Peyer's patch (tissue), 4 donors: ENCODE measurements at regions not wholly inside any gene's neighbourhood (a gene's known extent, or its start where the extent isn't known, plus 50 kb on each side); places are given as distances from the start of the nearest gene placed in this dataset.

Source experiments
- DNase-seq, 3 donors: peaks; one replicate each; pipeline ENCODE4 v3.0.0-alpha.2; 2017 to 2019
- H3K27ac ChIP-seq, 4 donors: fragments of 200-600 bp; sonication (generic); one replicate each; pipeline ENCODE4 v1.5.1; 2016 to 2019
- H3K27me3 ChIP-seq, 2 donors: fragments of 200-600 bp; sonication (generic); one replicate each; pipeline ENCODE4 v1.5.1; 2019
- H3K36me3 ChIP-seq, 3 donors: fragments of 200-600 bp; sonication (generic); one replicate each; pipeline ENCODE4 v1.5.1; 2016 to 2019
- H3K4me1 ChIP-seq, 4 donors: fragments of 200-600 bp; sonication (generic); one replicate each; pipeline ENCODE4 v1.5.1; 2016 to 2019
- H3K4me3 ChIP-seq, 4 donors: fragments of 200-600 bp; sonication (generic); 1 replicate in 3 of 4; 2 replicates in 1 of 4; pipeline ENCODE4 v1.5.1; 2016 to 2019; ENCODE audit warnings: mild to moderate bottlenecking in 1 of 4
- H3K9me3 ChIP-seq, 4 donors: fragments of 200-600 bp; sonication (generic); one replicate each; pipeline ENCODE4 v1.5.1; 2016 to 2019; ENCODE audit warnings: mild to moderate bottlenecking in 1 of 4
- CTCF ChIP-seq, 6 experiments: fragments of 450-650 bp in 4 of 6; fragments of 200-600 bp in 2 of 6; sonication (generic) in 1 of 6; IDR thresholded peaks; one replicate each; pipeline ENCODE4 v1.5.1; 2017 to 2019; ENCODE audit warnings: antibody characterized with exemption in 6 of 6, mild to moderate bottlenecking in 3 of 6, moderate library complexity in 1 of 6
- POLR2A ChIP-seq, 2 donors: fragments of 450-650 bp; IDR thresholded peaks; one replicate each; pipeline ENCODE4 v1.5.1; 2017; ENCODE audit warnings: antibody characterized with exemption in 2 of 2, mild to moderate bottlenecking in 2 of 2, moderate library complexity in 2 of 2

GRCh38 chr4:53813998-53814397, 222.7 kb upstream of the LNX1 start:
- no peak overlapping the region for H3K27ac ChIP-seq
- H3K27me3 ChIP-seq: no peaks in the 10 kb centered on the region
- no peaks in the 10 kb centered on the region for H3K36me3 ChIP-seq
- TF ChIP-seq POLR2A (IDR thresholded peaks at IDR 0.05) (no peak), CTCF (IDR thresholded peaks at IDR 0.05) (no peak)
- H3K4me3 ChIP-seq: no peak overlapping the region
- no peak for DNase-seq
- no peaks in the 10 kb centered on the region for H3K9me3 ChIP-seq
- no peaks in the 10 kb centered on the region for H3K4me1 ChIP-seq

DNA sequence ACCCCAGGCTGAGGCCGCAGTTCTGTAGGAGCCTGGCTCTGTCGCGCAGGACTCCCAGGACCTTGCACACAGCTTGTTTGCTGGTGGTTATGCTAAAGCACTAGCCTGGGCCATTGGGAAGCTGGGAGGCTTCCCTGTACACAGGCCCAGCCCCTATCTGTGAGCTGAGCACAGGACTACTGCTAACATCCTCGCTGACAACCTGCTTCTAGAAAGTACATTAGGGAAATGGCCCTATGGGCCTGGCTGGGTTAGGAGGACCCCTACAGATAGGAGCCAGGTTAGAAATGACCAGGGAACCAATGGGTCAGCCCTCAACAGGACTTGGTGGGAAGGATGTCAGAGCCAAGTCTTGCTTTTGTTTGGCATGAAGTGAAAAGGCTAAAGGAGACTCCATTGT, 219.4 kb upstream of the LNX1 start:
- Histone ChIP-seq H3K9me3 (no peaks in the 10 kb centered on the region), H3K27me3 (no peaks in the 10 kb centered on the region), H3K36me3 (no peaks in the 10 kb centered on the region), H3K4me1 (no peaks in the 10 kb centered on the region), H3K4me3 (no peak overlapping the region), H3K27ac (no peak overlapping the region)
- DNase-seq: no peak
- TF ChIP-seq CTCF (IDR thresholded peaks at IDR 0.05): no peak
- no peak for TF ChIP-seq POLR2A (IDR thresholded peaks at IDR 0.05)

- no peaks in the 10 kb centered on the region for H3K4me1 ChIP-seq
- H3K27me3 ChIP-seq: no peaks in the 10 kb centered on the region
- no peaks in the 10 kb centered on the region for H3K36me3 ChIP-seq
- no peak for DNase-seq
- TF ChIP-seq POLR2A (IDR thresholded peaks at IDR 0.05) (no peak), CTCF (IDR thresholded peaks at IDR 0.05) (no peak)
- no peak overlapping the region for H3K27ac ChIP-seq
- H3K4me3 ChIP-seq: no peak overlapping the region
- no peaks in the 10 kb centered on the region for H3K9me3 ChIP-seq
Observed at GRCh38 chr4:53809816-53810215, 218.5 kb upstream of the LNX1 start.

- no peak overlapping the region for H3K4me3 ChIP-seq
Observed at GRCh38 chr4:53805291-53805690, 214.0 kb upstream of the LNX1 start.

GRCh38 chr4:53804719-53805118, 213.4 kb upstream of the LNX1 start:
- no peaks in the 10 kb centered on the region for H3K4me1 ChIP-seq
- no peaks in the 10 kb centered on the region for H3K27me3 ChIP-seq
- H3K4me3 ChIP-seq: no peak overlapping the region
- no peaks in the 10 kb centered on the region for H3K36me3 ChIP-seq
- H3K9me3 ChIP-seq: no peaks in the 10 kb centered on the region
- H3K27ac ChIP-seq: no peak overlapping the region
- peak in 4 of 6 experiments; percentile 45 to 58 (median 56) for TF ChIP-seq CTCF (IDR thresholded peaks at IDR 0.05)
- no peak for TF ChIP-seq POLR2A (IDR thresholded peaks at IDR 0.05)
- DNase-seq: peak; percentile 32 to 73 (median 59)

More at GRCh38 chr4:53805291-53805690, 214.0 kb upstream of the LNX1 start:
- no peak overlapping the region for H3K27ac ChIP-seq
- DNase-seq: no peak
- no peaks in the 10 kb centered on the region for H3K4me1 ChIP-seq
- no peaks in the 10 kb centered on the region for H3K36me3 ChIP-seq
- no peaks in the 10 kb centered on the region for H3K27me3 ChIP-seq
- TF ChIP-seq CTCF (IDR thresholded peaks at IDR 0.05) (no peak), POLR2A (IDR thresholded peaks at IDR 0.05) (no peak)
- no peaks in the 10 kb centered on the region for H3K9me3 ChIP-seq

DNA sequence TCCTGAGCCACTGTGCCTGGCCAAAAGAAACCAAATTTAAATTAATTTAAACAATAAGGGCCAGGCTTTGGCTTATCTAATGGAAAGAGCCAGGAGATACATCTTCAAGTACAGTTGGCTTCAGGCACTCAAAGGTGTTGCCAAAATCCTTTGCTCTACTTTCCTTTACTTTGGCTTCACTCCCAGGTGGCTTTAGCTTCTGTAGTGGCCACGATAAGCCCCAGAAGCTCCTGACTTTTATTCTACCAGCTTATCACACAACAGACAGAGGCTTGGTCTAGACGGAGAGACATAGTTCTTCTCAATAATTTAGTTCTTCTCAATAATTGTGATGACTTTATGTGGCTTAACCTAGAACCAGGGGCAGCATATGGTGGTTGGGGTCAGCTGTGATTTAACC, 211.2 kb upstream of the LNX1 start:
- Histone ChIP-seq H3K27ac (no peak overlapping the region), H3K27me3 (no peaks in the 10 kb centered on the region), H3K36me3 (no peaks in the 10 kb centered on the region), H3K4me1 (no peaks in the 10 kb centered on the region), H3K4me3 (no peak overlapping the region), H3K9me3 (no peaks in the 10 kb centered on the region)
- DNase-seq: no peak
- no peak for TF ChIP-seq POLR2A (IDR thresholded peaks at IDR 0.05)
- TF ChIP-seq CTCF (IDR thresholded peaks at IDR 0.05): no peak
